Keratinocyte (primary cell): ENCODE measurements at regions not wholly inside any gene's neighbourhood (a gene's known extent, or its start where the extent isn't known, plus 50 kb on each side); places are given as distances from the start of the nearest gene placed in this dataset.

ENCODE experiments used
- DNase-seq: peaks from one replicate; pipeline ENCODE4 v3.0.0-alpha.2; 2011; ENCODE audit warnings: low read depth, missing footprints, low spot score
- FAIRE-seq: peaks from 2 replicates; lab custom pipeline; 2011; peaks lifted over from hg19 to GRCh38; lab: Jason Lieb, UNC
- H2AFZ ChIP-seq: 2 replicates; pipeline ENCODE4 v1.6.0; 2012; ENCODE audit warnings: low read length, control low read depth, inconsistent platforms; ENCODE audit not compliant: control insufficient read depth
- H3K27ac ChIP-seq: 2 replicates; pipeline ENCODE4 v1.5.1; 2011; ENCODE audit warnings: low read length; ENCODE audit not compliant: control insufficient read depth, insufficient read depth
- H3K27me3 ChIP-seq: 3 replicates; pipeline ENCODE4 v1.6.0; 2011; ENCODE audit warnings: low read length; ENCODE audit not compliant: control insufficient read depth, insufficient read depth; ENCODE audit errors: extremely low read depth
- H3K36me3 ChIP-seq, 2 experiments: 2 replicates in 1 of 2; 3 replicates in 1 of 2; pipeline ENCODE4 v1.5.1; 2011; ENCODE audit warnings: low read length in 2 of 2, mild to moderate bottlenecking in 1 of 2; ENCODE audit not compliant: control insufficient read depth in 2 of 2, insufficient read depth in 2 of 2; ENCODE audit errors: extremely low read depth in 1 of 2
- H3K4me1 ChIP-seq: 3 replicates; pipeline ENCODE4 v1.5.1; 2011; ENCODE audit warnings: low read length; ENCODE audit not compliant: control insufficient read depth, insufficient read depth; ENCODE audit errors: extremely low read depth
- H3K4me2 ChIP-seq: 3 replicates; pipeline ENCODE4 v1.6.0; 2011; ENCODE audit warnings: low read depth, low read length; ENCODE audit not compliant: control insufficient read depth, insufficient read depth; ENCODE audit errors: extremely low read depth
- H3K4me3 ChIP-seq, 3 experiments: fragments of 200-600 bp in 1 of 3; sonication (generic) in 1 of 3; 2 replicates in 2 of 3; 3 replicates in 1 of 3; pipeline ENCODE4 v1.5.1; 2011 to 2016; ENCODE audit warnings: low read length in 3 of 3, mild to moderate bottlenecking in 3 of 3, control low read depth in 2 of 3, inconsistent platforms in 1 of 3, low read depth in 1 of 3, mixed read lengths in 1 of 3, mixed run types in 1 of 3, moderate library complexity in 1 of 3; ENCODE audit not compliant: control insufficient read depth in 2 of 3, insufficient read depth in 2 of 3; ENCODE audit errors: extremely low read depth in 1 of 3
- H3K79me2 ChIP-seq: 2 replicates; pipeline ENCODE4 v1.6.0; 2012; ENCODE audit warnings: low read length; ENCODE audit not compliant: control insufficient read depth, insufficient read depth
- H3K9ac ChIP-seq: 3 replicates; pipeline ENCODE4 v1.6.0; 2011; ENCODE audit warnings: low read length; ENCODE audit not compliant: control insufficient read depth, insufficient read depth; ENCODE audit errors: extremely low read depth
- H3K9me1 ChIP-seq: 3 replicates; pipeline ENCODE4 v1.6.0; 2011; ENCODE audit warnings: low read length; ENCODE audit not compliant: control insufficient read depth, insufficient read depth; ENCODE audit errors: extremely low read depth
- H3K9me3 ChIP-seq: 2 replicates; pipeline ENCODE4 v1.5.1; 2012; ENCODE audit warnings: low read depth, low read length; ENCODE audit not compliant: control insufficient read depth
- H4K20me1 ChIP-seq: 3 replicates; pipeline ENCODE4 v1.6.0; 2011; ENCODE audit warnings: low read length; ENCODE audit not compliant: control insufficient read depth, insufficient read depth; ENCODE audit errors: extremely low read depth
- CTCF ChIP-seq, 3 experiments: IDR thresholded peaks in 1 of 3; conservative IDR thresholded peaks in 1 of 3; optimal IDR thresholded peaks in 1 of 3; 2 replicates in 2 of 3; 3 replicates in 1 of 3; pipeline versions ENCODE3 to v1.5.1; 2011; ENCODE audit warnings: low read length in 3 of 3, mild to moderate bottlenecking in 3 of 3, moderate library complexity in 2 of 3, control low read depth in 1 of 3, inconsistent platforms in 1 of 3; ENCODE audit not compliant: insufficient read depth in 2 of 3; ENCODE audit errors: extremely low read depth in 1 of 3
- EZH2 ChIP-seq: IDR thresholded peaks from one replicate; pipeline ENCODE4 v1.6.1; 2012; ENCODE audit warnings: inconsistent platforms, mild to moderate bottlenecking, low read length, moderate library complexity
- dilution Hi-C: fragments of 300-500 bp; cut with MboI; formaldehyde crosslinking; loops from one replicate; pipeline ENCODE4 v1.7.0; 2020; ENCODE audit warnings: low sequenced_read_pairs; ENCODE audit not compliant: extremely low pct_ligation_motif_present

GRCh38 chr6:126631363-126631762 is 291.4 kb downstream of the CENPW start:
- no peaks in the 10 kb centered on the region for H3K27me3 ChIP-seq
- no peak for TF ChIP-seq CTCF (optimal IDR thresholded peaks at IDR 0.05 in 1 of 3, IDR thresholded peaks at IDR 0.05 in 1 of 3, conservative IDR thresholded peaks at IDR 0.05 in 1 of 3; ENCODE audit: extremely low read depth in 1 of 3, insufficient read depth in 2 of 3, low read length in 3 of 3)
- no peak for TF ChIP-seq EZH2
- FAIRE-seq (no peak), DNase-seq (no peak)
- H3K9me3 ChIP-seq, result no peaks in the 10 kb centered on the region
- no peak overlapping the region for H3K27ac ChIP-seq
- H3K4me3 ChIP-seq, result no peak overlapping the region
- H2AFZ ChIP-seq, result no peak overlapping the region
- dilution Hi-C loops, result no loop called here
- no peak overlapping the region for H3K9ac ChIP-seq
- H3K4me2 ChIP-seq, result no peak overlapping the region
- no peaks in the 10 kb centered on the region for H3K36me3 ChIP-seq
- H3K79me2 ChIP-seq, result no peaks in the 10 kb centered on the region
- no peaks in the 10 kb centered on the region for H3K4me1 ChIP-seq
- H4K20me1 ChIP-seq, result no peaks in the 10 kb centered on the region
- no peaks in the 10 kb centered on the region for H3K9me1 ChIP-seq

GRCh38 chr6:126632271-126632670 is 292.4 kb downstream of the CENPW start:
- Histone ChIP-seq H3K4me2 (no peak overlapping the region), H3K9ac (no peak overlapping the region), H3K4me3 (no peak overlapping the region), H4K20me1 (no peaks in the 10 kb centered on the region), H3K27me3 (no peaks in the 10 kb centered on the region), H2AFZ (no peak overlapping the region), H3K9me3 (no peaks in the 10 kb centered on the region), H3K79me2 (no peaks in the 10 kb centered on the region), H3K4me1 (no peaks in the 10 kb centered on the region), H3K36me3 (no peaks in the 10 kb centered on the region), H3K27ac (no peak overlapping the region), H3K9me1 (no peaks in the 10 kb centered on the region)
- DNase-seq (no peak), FAIRE-seq (no peak)
- dilution Hi-C loops, result no loop called here
- TF ChIP-seq EZH2 (no peak), CTCF (optimal IDR thresholded peaks at IDR 0.05 in 1 of 3, IDR thresholded peaks at IDR 0.05 in 1 of 3, conservative IDR thresholded peaks at IDR 0.05 in 1 of 3; ENCODE audit: extremely low read depth in 1 of 3, insufficient read depth in 2 of 3, low read length in 3 of 3) (no peak)
